ENCODE measurements at regions not wholly inside any gene's neighbourhood (a gene's known extent, or its start where the extent isn't known, plus 50 kb on each side); places are given as distances from the start of the nearest gene placed in this dataset.

- no peak for TF ChIP-seq POLR2A (IDR thresholded peaks at IDR 0.05)
- no peak for TF ChIP-seq CTCF (IDR thresholded peaks at IDR 0.05)
- TF ChIP-seq POLR2AphosphoS5 (IDR thresholded peaks at IDR 0.05) = no peak
These were observed 230.4 kb downstream of the MREG start for GRCh38 chr2:215782965-215783364.
